ENCODE measurements at regions not wholly inside any gene's neighbourhood (a gene's known extent, or its start where the extent isn't known, plus 50 kb on each side); places are given as distances from the start of the nearest gene placed in this dataset.

DNA sequence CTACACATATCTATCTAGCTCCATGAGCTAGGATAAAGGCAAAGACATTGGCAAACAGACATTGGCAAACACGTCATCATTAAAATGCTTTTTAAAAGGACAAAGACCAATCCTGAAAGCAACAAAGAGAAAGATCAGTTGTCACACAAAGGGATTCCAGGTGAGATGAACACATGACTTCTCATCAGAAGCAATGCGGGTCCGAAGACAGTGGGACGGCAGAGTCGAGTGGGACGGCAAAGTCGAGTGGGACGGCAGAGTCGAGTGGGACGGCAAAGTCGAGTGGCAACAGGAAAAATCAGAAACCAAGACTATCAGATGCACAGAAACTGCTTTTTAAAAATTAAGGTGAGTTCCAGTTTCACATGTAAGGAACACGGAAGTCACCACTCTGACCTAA lies 609.5 kb downstream of the BRD1 start:
- TF ChIP-seq, protein P1, sequence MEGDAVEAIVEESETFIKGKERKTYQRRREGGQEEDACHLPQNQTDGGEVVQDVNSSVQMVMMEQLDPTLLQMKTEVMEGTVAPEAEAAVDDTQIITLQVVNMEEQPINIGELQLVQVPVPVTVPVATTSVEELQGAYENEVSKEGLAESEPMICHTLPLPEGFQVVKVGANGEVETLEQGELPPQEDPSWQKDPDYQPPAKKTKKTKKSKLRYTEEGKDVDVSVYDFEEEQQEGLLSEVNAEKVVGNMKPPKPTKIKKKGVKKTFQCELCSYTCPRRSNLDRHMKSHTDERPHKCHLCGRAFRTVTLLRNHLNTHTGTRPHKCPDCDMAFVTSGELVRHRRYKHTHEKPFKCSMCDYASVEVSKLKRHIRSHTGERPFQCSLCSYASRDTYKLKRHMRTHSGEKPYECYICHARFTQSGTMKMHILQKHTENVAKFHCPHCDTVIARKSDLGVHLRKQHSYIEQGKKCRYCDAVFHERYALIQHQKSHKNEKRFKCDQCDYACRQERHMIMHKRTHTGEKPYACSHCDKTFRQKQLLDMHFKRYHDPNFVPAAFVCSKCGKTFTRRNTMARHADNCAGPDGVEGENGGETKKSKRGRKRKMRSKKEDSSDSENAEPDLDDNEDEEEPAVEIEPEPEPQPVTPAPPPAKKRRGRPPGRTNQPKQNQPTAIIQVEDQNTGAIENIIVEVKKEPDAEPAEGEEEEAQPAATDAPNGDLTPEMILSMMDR (conservative IDR thresholded peaks at IDR 0.05; ENCODE audit: low read depth, low read length), result no peak
- TF ChIP-seq CEBPB (IDR thresholded peaks at IDR 0.05; ENCODE audit: low read depth, low read length) (no peak), RAD21 (IDR thresholded peaks at IDR 0.05; ENCODE audit: low read length) (no peak), MAZ (IDR thresholded peaks at IDR 0.05; ENCODE audit: borderline replicate concordance, low read depth, low read length) (no peak), RFX5 (IDR thresholded peaks at IDR 0.05; ENCODE audit: low read depth, low read length) (no peak), POLR2A (IDR thresholded peaks at IDR 0.05; ENCODE audit: low read depth, low read length) (no peak), SMC3 (IDR thresholded peaks at IDR 0.05; ENCODE audit: low read depth, low read length) (no peak), CHD1 (IDR thresholded peaks at IDR 0.05; ENCODE audit: low read depth, low read length) (no peak)
- TF ChIP-seq, protein P2, sequence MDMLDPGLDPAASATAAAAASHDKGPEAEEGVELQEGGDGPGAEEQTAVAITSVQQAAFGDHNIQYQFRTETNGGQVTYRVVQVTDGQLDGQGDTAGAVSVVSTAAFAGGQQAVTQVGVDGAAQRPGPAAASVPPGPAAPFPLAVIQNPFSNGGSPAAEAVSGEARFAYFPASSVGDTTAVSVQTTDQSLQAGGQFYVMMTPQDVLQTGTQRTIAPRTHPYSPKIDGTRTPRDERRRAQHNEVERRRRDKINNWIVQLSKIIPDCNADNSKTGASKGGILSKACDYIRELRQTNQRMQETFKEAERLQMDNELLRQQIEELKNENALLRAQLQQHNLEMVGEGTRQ (IDR thresholded peaks at IDR 0.05; ENCODE audit: low read depth, low read length), result no peak

Data from IMR-90 (cell line).